ENCODE measurements at regions not wholly inside any gene's neighbourhood (a gene's known extent, or its start where the extent isn't known, plus 50 kb on each side); places are given as distances from the start of the nearest gene placed in this dataset.

- ATAC-seq (ENCODE audit: low read depth) (no peak), DNase-seq (no peak)
- no peaks in the 10 kb centered on the region for H3K27me3 Mint-ChIP-seq
- no peak for TF ChIP-seq CTCF (IDR thresholded peaks at IDR 0.05)
- intact Hi-C loops (cut with micrococcal nuclease): no loop called here
- CTCF ChIA-PET: no interaction called here
- H3K9me3 Mint-ChIP-seq: peaks cover 10% of the 10 kb centered on the region
- POLR2A ChIA-PET: no interaction called here
- no peaks in the 10 kb centered on the region for H3K4me1 Mint-ChIP-seq
- no peaks in the 10 kb centered on the region for H3K36me3 Mint-ChIP-seq (ENCODE audit: low read depth)
- H3K4me3 Mint-ChIP-seq: no peak overlapping the region
- H3K27ac Mint-ChIP-seq: no peak overlapping the region
Measured at GRCh38 chr3:76442374-76442915, 597.5 kb upstream of the ROBO2 start.

- CTCF ChIA-PET: no interaction called here
- Mint-ChIP-seq H3K4me3 (no peak overlapping the region), H3K36me3 (ENCODE audit: low read depth) (no peaks in the 10 kb centered on the region), H3K4me1 (no peaks in the 10 kb centered on the region), H3K9me3 (peaks cover 13% of the 10 kb centered on the region), H3K27me3 (no peaks in the 10 kb centered on the region), H3K27ac (no peak overlapping the region)
- DNase-seq (no peak), ATAC-seq (ENCODE audit: low read depth) (no peak)
- POLR2A ChIA-PET: no interaction called here
- intact Hi-C loops (cut with micrococcal nuclease): no loop called here
- no peak for TF ChIP-seq CTCF (IDR thresholded peaks at IDR 0.05)
Measured at GRCh38 chr3:76456322-76456721, 583.6 kb upstream of the ROBO2 start.

- no peaks in the 10 kb centered on the region for H3K27me3 Mint-ChIP-seq
- H3K4me1 Mint-ChIP-seq: no peaks in the 10 kb centered on the region
- POLR2A ChIA-PET: no interaction called here
- intact Hi-C loops (cut with micrococcal nuclease): no loop called here
- H3K27ac Mint-ChIP-seq: no peak overlapping the region
- peaks cover 5% of the 10 kb centered on the region for H3K9me3 Mint-ChIP-seq
- no peak for TF ChIP-seq CTCF (IDR thresholded peaks at IDR 0.05)
- no peak overlapping the region for H3K4me3 Mint-ChIP-seq
- ATAC-seq (ENCODE audit: low read depth) (no peak), DNase-seq (no peak)
- CTCF ChIA-PET: no interaction called here
- no peaks in the 10 kb centered on the region for H3K36me3 Mint-ChIP-seq (ENCODE audit: low read depth)
Measured at GRCh38 chr3:76463501-76463900, 576.4 kb upstream of the ROBO2 start.

- CTCF ChIA-PET: no interaction called here
- intact Hi-C loops (cut with micrococcal nuclease): no loop called here
- ATAC-seq (ENCODE audit: low read depth) (no peak), DNase-seq (no peak)
- POLR2A ChIA-PET: no interaction called here
- Mint-ChIP-seq H3K4me1 (no peaks in the 10 kb centered on the region), H3K36me3 (ENCODE audit: low read depth) (no peaks in the 10 kb centered on the region), H3K4me3 (no peak overlapping the region), H3K27ac (no peak overlapping the region), H3K9me3 (peaks cover 12% of the 10 kb centered on the region), H3K27me3 (no peaks in the 10 kb centered on the region)
- TF ChIP-seq CTCF (IDR thresholded peaks at IDR 0.05): no peak
Measured at GRCh38 chr3:76470285-76470684, 569.6 kb upstream of the ROBO2 start.

GRCh38 chr3:76474632-76475031 is 565.3 kb upstream of the ROBO2 start:
- CTCF ChIA-PET: no interaction called here
- Mint-ChIP-seq H3K27ac (no peak overlapping the region), H3K9me3 (peaks cover 20% of the 10 kb centered on the region), H3K4me1 (no peaks in the 10 kb centered on the region), H3K4me3 (no peak overlapping the region), H3K27me3 (no peaks in the 10 kb centered on the region), H3K36me3 (ENCODE audit: low read depth) (no peaks in the 10 kb centered on the region)
- intact Hi-C loops (cut with micrococcal nuclease): no loop called here
- DNase-seq (no peak), ATAC-seq (ENCODE audit: low read depth) (no peak)
- TF ChIP-seq CTCF (IDR thresholded peaks at IDR 0.05): no peak
- POLR2A ChIA-PET: no interaction called here
